HEK293 (cell line): ENCODE measurements at regions not wholly inside any gene's neighbourhood (a gene's known extent, or its start where the extent isn't known, plus 50 kb on each side); places are given as distances from the start of the nearest gene placed in this dataset.

Source experiments
- CTCF ChIP-seq: fragments of 450-650 bp; formaldehyde crosslinking; IDR thresholded peaks from 2 replicates; pipeline ENCODE4 v1.5.1; 2016; ENCODE audit warnings: missing biosample characterization, missing genetic modification characterization
- HOXA7 ChIP-seq: sonication (generic); formaldehyde crosslinking; IDR thresholded peaks from 2 replicates; pipeline ENCODE4 v1.8.1; 2022; ENCODE audit warnings: missing genetic modification reagents, borderline replicate concordance
- ZBTB7A ChIP-seq: fragments of 450-650 bp; formaldehyde crosslinking; IDR thresholded peaks from 2 replicates; pipeline ENCODE4 v1.5.1; 2016; ENCODE audit warnings: low read depth, missing biosample characterization, missing genetic modification characterization
- ZNF174 ChIP-seq: fragments of 450-650 bp; formaldehyde crosslinking; IDR thresholded peaks from 2 replicates; pipeline ENCODE4 v1.5.0; 2017; ENCODE audit warnings: missing biosample characterization, mild to moderate bottlenecking, missing genetic modification characterization
- ZNF184 ChIP-seq: fragments of 450-650 bp; IDR thresholded peaks from 2 replicates; pipeline ENCODE4 v1.5.1; 2018; ENCODE audit warnings: missing biosample characterization, mild to moderate bottlenecking, missing genetic modification characterization
- ZNF362 ChIP-seq: fragments of 450-650 bp; formaldehyde crosslinking; IDR thresholded peaks from 2 replicates; pipeline ENCODE4 v1.5.1; 2016; ENCODE audit warnings: missing biosample characterization, missing genetic modification characterization
- ZSCAN30 ChIP-seq: fragments of 450-650 bp; IDR thresholded peaks from 2 replicates; pipeline ENCODE4 v1.5.1; 2018; ENCODE audit warnings: missing biosample characterization, mild to moderate bottlenecking, missing genetic modification characterization, moderate library complexity
- TF ChIP-seq, protein P1 (sequence below): fragments of 450-650 bp; formaldehyde crosslinking; IDR thresholded peaks from 2 replicates; pipeline ENCODE4 v1.5.1; 2016; ENCODE audit warnings: missing biosample characterization, missing genetic modification characterization
- TF ChIP-seq, protein P2 (sequence below): fragments of 450-650 bp; IDR thresholded peaks from 2 replicates; pipeline ENCODE4 v1.5.1; 2018; ENCODE audit warnings: missing biosample characterization, missing genetic modification characterization
- TF ChIP-seq, protein P3 (sequence below): fragments of 450-650 bp; formaldehyde crosslinking; IDR thresholded peaks from 2 replicates; pipeline ENCODE4 v1.5.1; 2016; ENCODE audit warnings: missing biosample characterization, missing genetic modification characterization

DNA sequence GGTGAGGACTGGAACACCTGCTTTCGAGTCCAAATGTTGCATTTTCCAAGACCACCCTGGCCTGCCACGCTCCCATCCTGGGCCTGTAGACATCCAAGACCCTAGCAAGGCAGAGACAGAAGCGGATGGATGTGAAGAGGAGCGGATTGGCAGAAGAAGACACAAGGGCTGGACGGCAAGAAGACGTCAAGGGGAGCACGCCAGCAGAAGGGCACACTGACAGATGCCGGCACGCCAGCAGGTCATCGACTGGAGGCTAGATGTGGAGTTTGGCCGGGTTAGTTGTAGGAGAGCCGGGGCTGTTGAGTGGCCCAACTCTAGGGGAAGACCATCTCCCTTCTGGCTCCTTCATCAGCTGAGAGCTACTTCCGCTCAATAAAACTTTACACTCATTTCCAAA, 251.6 kb downstream of the ZWINT start:
- TF ChIP-seq, protein P1, sequence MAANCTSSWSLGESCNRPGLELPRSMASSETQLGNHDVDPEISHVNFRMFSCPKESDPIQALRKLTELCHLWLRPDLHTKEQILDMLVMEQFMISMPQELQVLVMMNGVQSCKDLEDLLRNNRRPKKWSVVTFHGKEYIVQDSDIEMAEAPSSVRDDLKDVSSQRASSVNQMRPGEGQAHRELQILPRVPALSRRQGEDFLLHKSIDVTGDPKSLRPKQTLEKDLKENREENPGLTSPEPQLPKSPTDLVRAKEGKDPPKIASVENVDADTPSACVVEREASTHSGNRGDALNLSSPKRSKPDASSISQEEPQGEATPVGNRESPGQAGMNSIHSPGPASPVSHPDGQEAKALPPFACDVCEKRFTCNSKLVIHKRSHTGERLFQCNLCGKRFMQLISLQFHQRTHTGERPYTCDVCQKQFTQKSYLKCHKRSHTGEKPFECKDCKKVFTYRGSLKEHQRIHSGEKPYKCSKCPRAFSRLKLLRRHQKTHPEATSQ (tag by site-specific recombination), result no peak
- TF ChIP-seq, protein P2, sequence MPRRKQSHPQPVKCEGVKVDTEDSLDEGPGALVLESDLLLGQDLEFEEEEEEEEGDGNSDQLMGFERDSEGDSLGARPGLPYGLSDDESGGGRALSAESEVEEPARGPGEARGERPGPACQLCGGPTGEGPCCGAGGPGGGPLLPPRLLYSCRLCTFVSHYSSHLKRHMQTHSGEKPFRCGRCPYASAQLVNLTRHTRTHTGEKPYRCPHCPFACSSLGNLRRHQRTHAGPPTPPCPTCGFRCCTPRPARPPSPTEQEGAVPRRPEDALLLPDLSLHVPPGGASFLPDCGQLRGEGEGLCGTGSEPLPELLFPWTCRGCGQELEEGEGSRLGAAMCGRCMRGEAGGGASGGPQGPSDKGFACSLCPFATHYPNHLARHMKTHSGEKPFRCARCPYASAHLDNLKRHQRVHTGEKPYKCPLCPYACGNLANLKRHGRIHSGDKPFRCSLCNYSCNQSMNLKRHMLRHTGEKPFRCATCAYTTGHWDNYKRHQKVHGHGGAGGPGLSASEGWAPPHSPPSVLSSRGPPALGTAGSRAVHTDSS (tag by site-specific recombination), result no peak
- TF ChIP-seq ZNF184, result no peak
- no peak for TF ChIP-seq CTCF (tag by site-specific recombination)
- TF ChIP-seq, protein P3, sequence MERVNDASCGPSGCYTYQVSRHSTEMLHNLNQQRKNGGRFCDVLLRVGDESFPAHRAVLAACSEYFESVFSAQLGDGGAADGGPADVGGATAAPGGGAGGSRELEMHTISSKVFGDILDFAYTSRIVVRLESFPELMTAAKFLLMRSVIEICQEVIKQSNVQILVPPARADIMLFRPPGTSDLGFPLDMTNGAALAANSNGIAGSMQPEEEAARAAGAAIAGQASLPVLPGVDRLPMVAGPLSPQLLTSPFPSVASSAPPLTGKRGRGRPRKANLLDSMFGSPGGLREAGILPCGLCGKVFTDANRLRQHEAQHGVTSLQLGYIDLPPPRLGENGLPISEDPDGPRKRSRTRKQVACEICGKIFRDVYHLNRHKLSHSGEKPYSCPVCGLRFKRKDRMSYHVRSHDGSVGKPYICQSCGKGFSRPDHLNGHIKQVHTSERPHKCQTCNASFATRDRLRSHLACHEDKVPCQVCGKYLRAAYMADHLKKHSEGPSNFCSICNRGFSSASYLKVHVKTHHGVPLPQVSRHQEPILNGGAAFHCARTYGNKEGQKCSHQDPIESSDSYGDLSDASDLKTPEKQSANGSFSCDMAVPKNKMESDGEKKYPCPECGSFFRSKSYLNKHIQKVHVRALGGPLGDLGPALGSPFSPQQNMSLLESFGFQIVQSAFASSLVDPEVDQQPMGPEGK (tag by site-specific recombination), result no peak
- TF ChIP-seq ZSCAN30 (tag by site-specific recombination), result no peak
- TF ChIP-seq HOXA7 (CRISPR knock-in tag), result no peak
- no peak for TF ChIP-seq ZBTB7A
- TF ChIP-seq ZNF362 (tag by site-specific recombination), result no peak
- no peak for TF ChIP-seq ZNF174 (tag by site-specific recombination)
